Heart left ventricle (tissue), 16 donors: ENCODE measurements at regions not wholly inside any gene's neighbourhood (a gene's known extent, or its start where the extent isn't known, plus 50 kb on each side); places are given as distances from the start of the nearest gene placed in this dataset.
"Not testable (repeated sequence)": the region's sequence is repeated elsewhere in the genome, so short reads cannot be mapped to it uniquely, and the experiment has no call there.

ENCODE experiments used
- ATAC-seq, 4 donors: fragments of 200-7000 bp; cut with Tn5 transposase; one replicate each; pipeline ENCODE4 v1.9.1; 2020 to 2022; ENCODE audit warnings: moderate library complexity in 4 of 4, mild to moderate bottlenecking in 3 of 4, moderate number of reproducible peaks in 1 of 4
- DNase-seq, 5 donors: peaks; one replicate each; pipeline ENCODE4 v3.0.0-alpha.2; 2020
- H3K27ac ChIP-seq, 12 donors: fragments of 200-600 bp; sonication (generic) in 4 of 12; one replicate each; pipeline versions ENCODE4 v1.5.0 to v1.8.0; 2016 to 2022; ENCODE audit warnings: mild to moderate bottlenecking in 2 of 12
- H3K27me3 ChIP-seq, 9 donors: fragments of 200-600 bp; sonication (generic) in 2 of 9; one replicate each; pipeline versions ENCODE4 v1.5.1 to v1.8.0; 2016 to 2022; ENCODE audit warnings: mild to moderate bottlenecking in 3 of 9
- H3K36me3 ChIP-seq, 9 donors: fragments of 200-600 bp; sonication (generic) in 2 of 9; one replicate each; pipeline versions ENCODE4 v1.5.0 to v1.8.0; 2018 to 2022; ENCODE audit warnings: mild to moderate bottlenecking in 2 of 9
- H3K4me1 ChIP-seq, 12 donors: fragments of 200-600 bp; sonication (generic) in 4 of 12; one replicate each; pipeline versions ENCODE4 v1.5.0 to v1.8.0; 2016 to 2022; ENCODE audit warnings: mild to moderate bottlenecking in 3 of 12
- H3K4me3 ChIP-seq, 12 donors: fragments of 200-600 bp; sonication (generic) in 4 of 12; one replicate each; pipeline versions ENCODE4 v1.5.0 to v1.8.0; 2017 to 2022; ENCODE audit warnings: mild to moderate bottlenecking in 9 of 12, moderate library complexity in 4 of 12
- H3K9me3 ChIP-seq, 12 donors: fragments of 200-600 bp; sonication (generic) in 4 of 12; one replicate each; pipeline versions ENCODE4 v1.5.0 to v1.8.0; 2016 to 2022; ENCODE audit warnings: mild to moderate bottlenecking in 1 of 12
- POLR2A ChIP-seq, 2 donors: fragments of 450-650 bp; IDR thresholded peaks; one replicate each; pipeline ENCODE4 v1.6.1; 2017; ENCODE audit warnings: antibody characterized with exemption in 2 of 2, mild to moderate bottlenecking in 2 of 2, moderate library complexity in 2 of 2
- WGBS, 4 donors: extraction: QIAGEN DNeasy Blood & Tissue Kit in 2 of 4; methylation state at CpG; one replicate each; pipeline versions ENCODE4 v1.1.5 to v1.1.7; 2013 to 2018; 5-methylcytosine and 5-hydroxymethylcytosine counted together
- intact Hi-C, 10 donors: fragments of 100-400 bp; cut with DNase I; formaldehyde crosslinking; loops; one replicate each; pipeline versions ENCODE4 v1.11.1 to v1.14.2; 2022
- TF ChIP-seq, protein P1 (sequence below), 12 donors: fragments of 200-600 bp; sonication (generic) in 4 of 12; IDR thresholded peaks; one replicate each; pipeline versions ENCODE4 v1.5.0 to v1.8.0; 2018 to 2022; ENCODE audit warnings: antibody characterized with exemption in 12 of 12, mild to moderate bottlenecking in 5 of 12
- donor health status: ischemic (EF 13 %, LVEDD 7.1; RV severe dilation, severe dysfunction).
- donor health status: healthy with polysubstance abuse.
- donor health status: DM: no; HTN: yes; CAD: no.
- donor health status: DM: no; HTN: no; CAD: no.
- donor health status: ischemic (EF 25% LVEDD 6.9; RV normal size, moderate dysfunction).
- donor health status: ischemic (EF 25% LVEDD 5.7; RV mildly dilated, moderate dysfunction).
- donor health status: healthy.
- donor health status: DM: yes; HTN: yes; CAD: no.
- donor health status: ischemic (EF 35%, LVEDD 5.7; RV mildly dilated, moderate dysfunction).
- donor health status: nonischemic (EF 11% LVEDD 7.7; RV severe dilation, severe dysfunction).
- donor health status: DM: yes; HTN: yes; CAD: no.
- donor health status: PGD.
- donor health status: ischemic (EF 29% LVEDD 5.4; RV normal size, mild dysfunction).
- donor health status: nonischemic (EF 23%, LVEDD 6.1; RV moderate dilation, normal function).

DNA sequence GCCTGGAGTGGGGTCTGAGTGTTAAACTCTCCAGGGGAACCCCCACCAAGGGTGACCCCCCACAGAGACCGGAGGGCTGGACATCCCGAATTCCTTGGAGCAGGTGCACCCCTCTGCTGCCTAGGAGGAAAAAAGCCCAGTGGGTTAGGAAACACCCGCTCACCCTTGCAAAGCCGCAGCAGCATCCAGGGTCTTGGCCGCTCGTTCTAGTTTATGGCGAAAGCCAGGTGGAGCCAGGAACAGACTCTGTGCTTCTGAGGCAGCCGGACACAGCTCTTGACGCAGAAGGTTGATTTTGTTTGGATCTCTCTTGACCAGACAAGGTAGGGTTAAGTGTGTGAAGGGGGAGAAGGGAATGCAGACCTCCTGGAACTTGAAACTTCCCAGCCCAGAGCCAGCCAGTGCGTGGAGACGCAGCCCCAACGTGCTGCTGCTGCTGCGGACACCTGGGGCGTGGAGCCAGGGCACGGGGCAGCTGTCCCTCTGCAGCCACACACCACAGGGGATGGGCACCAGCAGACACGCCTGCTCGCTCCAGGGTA lies 154.5 kb downstream of the LAT start:
- no peaks in the 10 kb centered on the region for H3K27me3 ChIP-seq
- intact Hi-C loops: no loop called here
- no peaks in the 10 kb centered on the region for H3K36me3 ChIP-seq
- TF ChIP-seq POLR2A (IDR thresholded peaks at IDR 0.05): no peak
- TF ChIP-seq, protein P1, sequence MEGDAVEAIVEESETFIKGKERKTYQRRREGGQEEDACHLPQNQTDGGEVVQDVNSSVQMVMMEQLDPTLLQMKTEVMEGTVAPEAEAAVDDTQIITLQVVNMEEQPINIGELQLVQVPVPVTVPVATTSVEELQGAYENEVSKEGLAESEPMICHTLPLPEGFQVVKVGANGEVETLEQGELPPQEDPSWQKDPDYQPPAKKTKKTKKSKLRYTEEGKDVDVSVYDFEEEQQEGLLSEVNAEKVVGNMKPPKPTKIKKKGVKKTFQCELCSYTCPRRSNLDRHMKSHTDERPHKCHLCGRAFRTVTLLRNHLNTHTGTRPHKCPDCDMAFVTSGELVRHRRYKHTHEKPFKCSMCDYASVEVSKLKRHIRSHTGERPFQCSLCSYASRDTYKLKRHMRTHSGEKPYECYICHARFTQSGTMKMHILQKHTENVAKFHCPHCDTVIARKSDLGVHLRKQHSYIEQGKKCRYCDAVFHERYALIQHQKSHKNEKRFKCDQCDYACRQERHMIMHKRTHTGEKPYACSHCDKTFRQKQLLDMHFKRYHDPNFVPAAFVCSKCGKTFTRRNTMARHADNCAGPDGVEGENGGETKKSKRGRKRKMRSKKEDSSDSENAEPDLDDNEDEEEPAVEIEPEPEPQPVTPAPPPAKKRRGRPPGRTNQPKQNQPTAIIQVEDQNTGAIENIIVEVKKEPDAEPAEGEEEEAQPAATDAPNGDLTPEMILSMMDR (IDR thresholded peaks at IDR 0.05): no peak
- no peaks in the 10 kb centered on the region for H3K4me1 ChIP-seq
- H3K9me3 ChIP-seq: no peaks in the 10 kb centered on the region
- WGBS, 4 donors: 81 to 86% (median 82%) methylated on average over 7 to 17 of the region's 17 CpGs
- peak in 1 of 4 donors; percentile 50 for ATAC-seq
- H3K4me3 ChIP-seq: no peak overlapping the region
- peak in 1 of 5 donors; percentile 25 for DNase-seq
- H3K27ac ChIP-seq: no peak overlapping the region

DNA sequence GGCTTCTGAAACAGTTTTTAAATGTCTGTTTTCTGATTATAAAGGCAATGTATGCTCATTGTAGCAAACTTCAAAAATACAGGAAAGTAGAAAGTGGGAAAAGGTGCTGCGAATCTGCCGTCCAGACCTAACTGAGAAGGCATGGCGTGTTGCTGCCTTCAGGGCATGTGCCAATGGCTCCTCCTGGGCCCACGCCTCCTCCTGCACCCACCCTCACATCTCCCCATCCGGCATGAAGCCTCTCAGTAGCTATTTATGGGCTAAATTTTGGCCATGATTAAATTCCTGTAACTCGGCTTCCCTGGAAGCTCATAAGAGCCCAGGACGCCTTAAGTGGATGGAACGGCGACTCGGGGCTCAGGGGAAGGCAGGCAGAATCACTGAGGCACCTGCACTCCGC lies 153.8 kb downstream of the LAT start:
- H3K27ac ChIP-seq, H3K9me3 ChIP-seq, ATAC-seq, H3K36me3 ChIP-seq, intact Hi-C loops, H3K27me3 ChIP-seq, H3K4me1 ChIP-seq, H3K4me3 ChIP-seq: not testable (repeated sequence)
- WGBS, 4 donors: 73 to 76% (median 75%) methylated on average over 11 of the region's 11 CpGs
- DNase-seq: peak in 1 of 5 donors; percentile 28

- H3K4me1 ChIP-seq, intact Hi-C loops, H3K27ac ChIP-seq, H3K36me3 ChIP-seq, ATAC-seq, H3K9me3 ChIP-seq, H3K27me3 ChIP-seq, H3K4me3 ChIP-seq: not testable (repeated sequence)
- peak in 2 of 5 donors; percentile 20 to 35 for DNase-seq
- WGBS, 4 donors: 90 to 92% (median 92%) methylated on average over 22 to 26 of the region's 26 CpGs
Observed at GRCh38 chr16:29137894-29138662, 153.2 kb downstream of the LAT start.

- H3K9me3 ChIP-seq, H3K27ac ChIP-seq, ATAC-seq, intact Hi-C loops, H3K4me3 ChIP-seq, H3K4me1 ChIP-seq, H3K36me3 ChIP-seq, H3K27me3 ChIP-seq: not testable (repeated sequence)
- WGBS, 4 donors: 84 to 93% (median 89%) methylated on average over 7 of the region's 7 CpGs
- peak in 1 of 5 donors; percentile 14 for DNase-seq
Observed at GRCh38 chr16:29137461-29137860, 152.6 kb downstream of the LAT start.

DNA sequence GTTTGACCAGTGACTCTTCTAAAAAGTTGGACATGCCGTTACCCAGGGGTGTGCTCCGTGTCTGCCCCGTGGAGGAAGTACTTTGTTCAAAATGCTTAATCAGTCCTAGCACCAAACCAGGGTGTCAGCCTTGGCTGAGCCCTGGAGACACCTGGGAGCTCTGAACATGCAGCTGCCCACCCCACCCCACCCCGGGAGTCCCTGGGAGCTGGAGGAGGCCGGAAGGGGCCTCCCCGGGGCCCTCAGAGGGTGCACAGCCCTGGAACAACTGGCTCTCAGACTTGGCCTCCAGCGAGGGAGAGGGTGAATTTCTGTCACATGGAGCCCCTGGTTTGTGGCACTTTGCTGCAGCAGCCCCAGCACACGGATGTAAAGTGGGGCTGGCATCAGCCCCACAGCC lies 152.1 kb downstream of the LAT start:
- H3K36me3 ChIP-seq, ATAC-seq, H3K4me3 ChIP-seq, intact Hi-C loops, H3K27ac ChIP-seq, H3K9me3 ChIP-seq, H3K27me3 ChIP-seq: not testable (repeated sequence)
- WGBS, 4 donors: 83 to 91% (median 90%) methylated on average over 4 to 8 of the region's 8 CpGs
- H3K4me1 ChIP-seq: peaks cover 0 to 13% (median 2%) of the 10 kb centered on the region in 12 donors
- peak in 1 of 5 donors; percentile 37 for DNase-seq

- H3K27me3 ChIP-seq, H3K27ac ChIP-seq, ATAC-seq, H3K36me3 ChIP-seq, intact Hi-C loops, H3K4me3 ChIP-seq, H3K9me3 ChIP-seq: not testable (repeated sequence)
- H3K4me1 ChIP-seq: peaks cover 0 to 15% (median 4%) of the 10 kb centered on the region in 12 donors
- WGBS, 4 donors: 96 to 99% (median 98%) methylated on average over 3 to 4 of the region's 4 CpGs
- peak in 1 of 5 donors; percentile 2 for DNase-seq
Observed at GRCh38 chr16:29136046-29136696, 151.3 kb downstream of the LAT start.

GRCh38 chr16:29135098-29135497 lies 150.2 kb downstream of the LAT start:
- ATAC-seq, H3K36me3 ChIP-seq, DNase-seq, H3K27me3 ChIP-seq, intact Hi-C loops, H3K4me3 ChIP-seq, H3K27ac ChIP-seq, H3K9me3 ChIP-seq: not testable (repeated sequence)
- 96 to 97% (median 97%) methylated on average over 6 of the region's 6 CpGs for WGBS, 4 donors
- peaks cover 0 to 24% (median 8%) of the 10 kb centered on the region in 12 donors for H3K4me1 ChIP-seq

DNA sequence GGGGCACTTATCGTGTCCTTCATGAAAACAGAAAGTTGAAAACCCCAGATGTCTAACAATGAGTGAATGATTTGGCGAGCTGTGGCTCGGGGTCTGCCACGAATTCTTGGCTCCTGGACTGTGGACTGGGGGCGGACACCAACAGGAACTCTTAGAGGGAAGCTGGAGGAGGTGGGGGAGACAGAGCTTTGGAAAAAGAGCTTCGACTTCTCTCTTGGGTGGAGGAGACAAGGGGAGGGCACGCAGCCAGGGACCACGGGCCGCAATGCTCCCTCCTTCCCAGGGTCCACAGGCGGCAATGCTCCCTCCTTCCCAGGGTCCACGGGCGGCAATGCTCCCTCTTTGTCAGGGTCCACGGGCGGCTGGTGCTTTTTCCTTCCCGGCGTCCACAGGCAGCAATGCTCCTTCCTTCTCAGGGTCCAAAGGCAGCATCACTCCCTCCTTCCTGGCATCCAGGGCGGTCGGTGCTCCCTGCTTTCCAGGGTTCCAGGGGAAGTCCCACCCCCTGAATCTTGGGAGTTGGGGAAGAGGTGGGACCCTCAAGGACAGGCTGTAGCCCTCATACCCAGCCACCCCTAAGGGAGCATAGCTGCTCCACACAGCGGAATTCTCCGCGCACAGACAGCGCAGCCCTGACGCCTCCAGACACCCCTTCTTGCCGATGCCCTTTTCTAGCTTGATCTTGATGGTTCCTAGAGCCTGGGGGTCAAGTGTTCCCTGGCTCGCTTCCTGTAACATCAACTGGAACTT lies 149.0 kb downstream of the LAT start:
- H3K27me3 ChIP-seq, H3K9me3 ChIP-seq, H3K4me3 ChIP-seq, ATAC-seq, H3K36me3 ChIP-seq, intact Hi-C loops: not testable (repeated sequence)
- Histone ChIP-seq H3K4me1 (peaks cover 0 to 37% (median 17%) of the 10 kb centered on the region in 12 donors), H3K27ac (peak overlapping the region in 2 of 12 donors; percentile 4 to 24)
- DNase-seq: peak in 1 of 5 donors; percentile 56
- WGBS, 4 donors: 64 to 77% (median 73%) methylated on average over 20 to 25 of the region's 25 CpGs

GRCh38 chr16:29132869-29133268 lies 148.0 kb downstream of the LAT start:
- ATAC-seq, H3K9me3 ChIP-seq, H3K4me3 ChIP-seq, H3K36me3 ChIP-seq, H3K27me3 ChIP-seq, H3K27ac ChIP-seq, intact Hi-C loops: not testable (repeated sequence)
- 71 to 96% (median 93%) methylated on average over 3 to 16 of the region's 19 CpGs for WGBS, 4 donors
- H3K4me1 ChIP-seq: peaks cover 0 to 46% (median 17%) of the 10 kb centered on the region in 12 donors
- peak in 1 of 5 donors; percentile 37 for DNase-seq
